MCF 10A (cell line): ENCODE measurements at regions not wholly inside any gene's neighbourhood (a gene's known extent, or its start where the extent isn't known, plus 50 kb on each side); places are given as distances from the start of the nearest gene placed in this dataset.
"Not testable (repeated sequence)": the region's sequence is repeated elsewhere in the genome, so short reads cannot be mapped to it uniquely, and the experiment has no call there.

Experiments used
- BruUV-seq: library from RNA; stranded (reverse); fragments of 400-500 nt; replicated peaks from 2 replicates; lab custom pipeline; 2021; lab: Mats Ljungman, UMichigan
- CTCF ChIA-PET: fragments of 300-600 bp; sonication (Branson Sonifier 250); formaldehyde crosslinking; extraction: SDS; loops from one replicate; lab custom pipeline; 2021; ENCODE audit warnings: antibody characterized with exemption, inconsistent platforms; lab: Yijun Ruan, JAX
- POLR2A ChIA-PET: fragments of 300-600, 350-650 bp; sonication (Branson Sonifier 250); formaldehyde crosslinking; extraction: SDS; loops from one replicate; lab custom pipeline; 2020; ENCODE audit warnings: antibody characterized with exemption, inconsistent platforms; lab: Yijun Ruan, JAX
- DNase-seq: peaks from one replicate; pipeline ENCODE4 v3.0.0-alpha.2; 2018; ENCODE audit not compliant: unreplicated experiment
- H3K27ac Mint-ChIP-seq: one replicate; pipeline ENCODE4 v1.8.0; 2022; ENCODE audit warnings: mild to moderate bottlenecking, low read depth, mixed read lengths; ENCODE audit not compliant: unreplicated experiment
- H3K27me3 Mint-ChIP-seq: one replicate; pipeline ENCODE4 v1.8.0; 2022; ENCODE audit warnings: mixed read lengths; ENCODE audit not compliant: insufficient read depth, unreplicated experiment
- H3K36me3 Mint-ChIP-seq: one replicate; pipeline ENCODE4 v1.8.0; 2022; ENCODE audit warnings: mild to moderate bottlenecking, moderate library complexity, mixed read lengths; ENCODE audit not compliant: insufficient read depth, unreplicated experiment
- H3K4me1 Mint-ChIP-seq: one replicate; pipeline ENCODE4 v1.8.0; 2022; ENCODE audit warnings: mixed read lengths; ENCODE audit not compliant: insufficient read depth, unreplicated experiment
- H3K4me3 Mint-ChIP-seq: one replicate; pipeline ENCODE4 v1.8.0; 2022; ENCODE audit warnings: mild to moderate bottlenecking, moderate library complexity, mixed read lengths; ENCODE audit not compliant: unreplicated experiment
- H3K9me3 Mint-ChIP-seq: one replicate; pipeline ENCODE4 v1.8.0; 2022; ENCODE audit warnings: mixed read lengths; ENCODE audit not compliant: unreplicated experiment
- intact Hi-C: fragments of 100-400 bp; cut with micrococcal nuclease; formaldehyde crosslinking; loops from 2 replicates; pipeline ENCODE4 v1.14.1; 2022
- TF ChIP-seq, protein P1 (sequence below): fragments of 200-600 bp; IDR thresholded peaks from one replicate; pipeline ENCODE4 v1.8.0; 2022; ENCODE audit warnings: antibody characterized with exemption, mild to moderate bottlenecking; ENCODE audit not compliant: unreplicated experiment

DNA sequence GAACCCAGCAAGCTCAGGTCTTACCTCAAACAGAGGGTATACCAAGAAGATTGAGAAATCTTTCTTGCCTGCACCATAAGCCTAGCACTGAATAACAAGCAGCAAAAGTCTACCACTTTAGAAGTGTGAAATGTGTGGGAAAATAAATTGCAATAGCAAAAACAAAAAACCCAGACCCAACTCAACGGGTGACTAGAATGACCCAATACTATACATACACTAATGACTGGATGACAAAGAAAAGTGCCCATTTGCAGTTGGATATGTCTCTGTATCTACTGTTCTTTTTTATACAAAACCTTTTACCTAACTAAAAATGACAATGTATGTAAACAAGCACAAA, 950.6 kb downstream of the TRIB2 start:
- intact Hi-C loops = no loop called here
- Mint-ChIP-seq H3K36me3 (no peaks in the 10 kb centered on the region), H3K4me3 (no peak overlapping the region), H3K4me1 (no peaks in the 10 kb centered on the region), H3K27ac (no peak overlapping the region), H3K27me3 (no peaks in the 10 kb centered on the region), H3K9me3 (peaks cover 8% of the 10 kb centered on the region)
- DNase-seq = no peak
- ChIA-PET POLR2A (no interaction called here), CTCF (no interaction called here)
- BruUV-seq = no TSS peak
- TF ChIP-seq, protein P1, sequence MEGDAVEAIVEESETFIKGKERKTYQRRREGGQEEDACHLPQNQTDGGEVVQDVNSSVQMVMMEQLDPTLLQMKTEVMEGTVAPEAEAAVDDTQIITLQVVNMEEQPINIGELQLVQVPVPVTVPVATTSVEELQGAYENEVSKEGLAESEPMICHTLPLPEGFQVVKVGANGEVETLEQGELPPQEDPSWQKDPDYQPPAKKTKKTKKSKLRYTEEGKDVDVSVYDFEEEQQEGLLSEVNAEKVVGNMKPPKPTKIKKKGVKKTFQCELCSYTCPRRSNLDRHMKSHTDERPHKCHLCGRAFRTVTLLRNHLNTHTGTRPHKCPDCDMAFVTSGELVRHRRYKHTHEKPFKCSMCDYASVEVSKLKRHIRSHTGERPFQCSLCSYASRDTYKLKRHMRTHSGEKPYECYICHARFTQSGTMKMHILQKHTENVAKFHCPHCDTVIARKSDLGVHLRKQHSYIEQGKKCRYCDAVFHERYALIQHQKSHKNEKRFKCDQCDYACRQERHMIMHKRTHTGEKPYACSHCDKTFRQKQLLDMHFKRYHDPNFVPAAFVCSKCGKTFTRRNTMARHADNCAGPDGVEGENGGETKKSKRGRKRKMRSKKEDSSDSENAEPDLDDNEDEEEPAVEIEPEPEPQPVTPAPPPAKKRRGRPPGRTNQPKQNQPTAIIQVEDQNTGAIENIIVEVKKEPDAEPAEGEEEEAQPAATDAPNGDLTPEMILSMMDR = no peak

DNA sequence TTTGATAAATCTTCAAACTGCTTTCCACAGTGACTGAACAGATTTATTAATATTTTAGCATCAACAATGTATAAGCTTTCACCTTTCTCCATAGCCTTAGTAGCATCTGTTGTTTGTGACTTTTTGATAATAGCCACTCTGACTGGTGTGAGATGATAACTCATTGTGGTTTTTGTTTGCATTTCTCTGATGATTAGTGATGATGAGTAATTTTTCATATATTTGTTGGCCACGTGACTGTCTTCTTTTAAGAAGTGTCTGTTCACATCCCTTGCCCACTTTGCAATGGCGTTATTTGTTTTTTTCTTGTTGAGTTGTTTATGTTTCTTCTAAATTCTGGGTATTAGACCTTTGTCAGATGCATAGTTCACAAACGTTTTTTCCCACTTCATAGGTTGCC, 952.9 kb downstream of the TRIB2 start:
- TF ChIP-seq, protein P1 = no peak
- Mint-ChIP-seq H3K4me3 (no peak overlapping the region), H3K27ac (no peak overlapping the region), H3K4me1 (peaks cover 5% of the 10 kb centered on the region), H3K36me3 (no peaks in the 10 kb centered on the region), H3K9me3 (peaks cover 8% of the 10 kb centered on the region), H3K27me3 (no peaks in the 10 kb centered on the region)
- DNase-seq = no peak
- CTCF ChIA-PET = no interaction called here
- intact Hi-C loops = no loop called here
- POLR2A ChIA-PET = interaction anchor here (0.7 kb wide), 1 partner anchor 22 kb away, joined by 3 read pairs; no protein-coding TSS in a partner anchor
- BruUV-seq = no TSS peak

DNA sequence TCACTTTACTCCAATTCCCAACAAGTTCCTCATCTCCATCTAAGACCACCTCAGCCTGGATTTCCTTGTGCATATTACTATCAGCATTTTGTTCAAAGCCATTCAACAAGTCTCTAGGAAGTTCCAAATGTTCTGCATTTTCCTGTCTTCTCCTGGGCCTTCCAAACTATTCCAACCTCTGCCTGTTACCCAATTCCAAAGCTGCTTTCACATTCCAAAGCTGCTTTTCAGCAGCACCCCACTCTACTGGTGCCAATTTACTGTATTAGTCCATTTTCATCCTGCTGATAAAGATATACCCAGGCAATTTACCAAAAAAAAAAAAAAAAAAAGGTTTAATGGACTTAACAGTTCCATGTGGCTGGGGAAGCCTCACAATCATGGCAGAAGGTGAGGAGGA, 957.1 kb downstream of the TRIB2 start:
- H3K4me3 Mint-ChIP-seq, DNase-seq, H3K4me1 Mint-ChIP-seq, H3K27me3 Mint-ChIP-seq, H3K9me3 Mint-ChIP-seq, H3K27ac Mint-ChIP-seq, intact Hi-C loops, H3K36me3 Mint-ChIP-seq, BruUV-seq: not testable (repeated sequence)
- ChIA-PET CTCF (interaction anchor here (0.6 kb wide), 1 partner anchor 295 kb away, joined by 5 read pairs; no protein-coding TSS in a partner anchor), POLR2A (interaction anchor here (0.6 kb wide), 1 partner anchor 8 kb away, joined by 3 read pairs; no protein-coding TSS in a partner anchor)

DNA sequence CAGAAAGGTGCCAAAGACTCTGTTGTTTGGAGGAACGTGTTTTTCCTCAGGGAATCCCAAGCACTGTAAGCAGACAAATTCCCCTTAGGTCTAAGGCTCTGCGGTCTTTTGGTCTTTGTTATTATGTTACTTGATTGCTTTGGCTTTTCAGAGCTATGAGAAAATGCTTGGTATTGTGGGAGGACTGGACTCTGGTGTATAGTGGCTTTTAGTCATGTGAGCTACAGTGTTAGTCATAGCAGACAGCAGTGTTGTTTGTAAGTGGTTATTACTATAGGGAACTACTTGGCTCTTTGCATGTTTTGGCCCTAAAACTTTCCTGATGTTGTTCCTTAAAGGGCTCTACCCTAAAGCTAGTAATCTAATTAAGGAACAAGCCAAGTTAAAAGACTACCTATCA, 956.2 kb upstream of the LRATD1 start:
- intact Hi-C loops = no loop called here
- Mint-ChIP-seq H3K36me3 (no peaks in the 10 kb centered on the region), H3K4me3 (no peak overlapping the region), H3K27me3 (no peaks in the 10 kb centered on the region), H3K4me1 (peaks cover 5% of the 10 kb centered on the region), H3K27ac (no peak overlapping the region), H3K9me3 (no peaks in the 10 kb centered on the region)
- no TSS peak for BruUV-seq
- ChIA-PET CTCF (no interaction called here), POLR2A (no interaction called here)
- DNase-seq = peak; percentile 9
- TF ChIP-seq, protein P1 = no peak

DNA sequence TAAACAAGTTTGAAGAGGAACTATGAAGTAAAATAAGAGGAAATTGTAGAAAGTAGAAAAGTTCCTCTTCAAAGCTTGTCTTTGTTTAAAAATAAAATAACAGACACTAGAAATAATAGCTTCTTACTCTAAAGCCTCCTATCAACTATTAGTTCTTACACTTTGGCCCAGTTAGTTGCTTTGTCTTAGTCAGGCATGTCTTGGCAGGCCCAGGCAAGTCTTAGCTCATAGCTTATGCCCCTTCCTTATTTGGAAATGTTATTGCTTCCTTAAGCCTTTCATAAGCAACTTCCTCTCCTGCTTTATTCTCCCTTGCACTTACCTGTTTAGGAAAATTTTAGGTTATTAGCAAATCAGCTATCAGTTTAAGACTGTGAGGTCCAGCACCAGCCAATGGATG, 950.6 kb upstream of the LRATD1 start:
- peaks cover 7% of the 10 kb centered on the region for H3K9me3 Mint-ChIP-seq
- intact Hi-C loops = no loop called here
- peak overlapping the region; percentile 94 for H3K27ac Mint-ChIP-seq
- no peaks in the 10 kb centered on the region for H3K27me3 Mint-ChIP-seq
- TF ChIP-seq, protein P1 = no peak
- peaks cover 8% of the 10 kb centered on the region for H3K4me1 Mint-ChIP-seq
- CTCF ChIA-PET = interaction anchor here (0.6 kb wide), 1 partner anchor 17 kb away, joined by 3 read pairs; no protein-coding TSS in a partner anchor
- H3K36me3 Mint-ChIP-seq = peaks cover 7% of the 10 kb centered on the region
- peak; percentile 60 for DNase-seq
- POLR2A ChIA-PET = interaction anchor here (0.6 to 1.0 kb wide), 3 partner anchors 9 to 474 kb away, joined by 3 to 6 read pairs (median 3); no protein-coding TSS in a partner anchor
- no TSS peak for BruUV-seq
- H3K4me3 Mint-ChIP-seq = no peak overlapping the region
